ENCODE measurements at regions not wholly inside any gene's neighbourhood (a gene's known extent, or its start where the extent isn't known, plus 50 kb on each side); places are given as distances from the start of the nearest gene placed in this dataset.

DNA sequence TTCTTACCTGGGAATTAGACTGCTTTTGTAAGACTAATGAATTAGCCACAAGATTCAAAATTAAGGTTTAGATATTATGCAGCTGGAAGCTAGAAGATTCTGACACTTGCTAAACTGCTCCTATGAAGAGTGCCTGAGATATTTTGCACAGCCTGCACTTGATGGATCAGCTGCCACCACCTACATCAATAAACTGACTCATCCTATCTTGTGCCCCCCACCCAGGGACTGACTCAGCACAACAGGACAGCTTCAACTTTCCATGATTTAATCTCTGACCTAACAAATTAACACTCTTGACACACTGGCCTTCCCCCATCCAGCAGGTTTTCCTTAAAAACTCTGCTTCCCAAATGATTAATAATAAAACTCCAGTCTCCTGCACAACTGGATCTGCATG lies 1072.3 kb downstream of the CDY2B start:
- Histone ChIP-seq H3K27ac (ENCODE audit: low read depth, low read length, poor library complexity, severe bottlenecking) (no peak overlapping the region), H3K9me3 (ENCODE audit: low read length) (no peaks in the 10 kb centered on the region), H2AFZ (ENCODE audit: low read length) (no peak overlapping the region), H3K36me3 (ENCODE audit: insufficient read depth, low read length) (no peaks in the 10 kb centered on the region), H3K4me3 (ENCODE audit: low read depth, low read length, poor library complexity, severe bottlenecking) (no peak overlapping the region), H3K4me2 (ENCODE audit: low read length) (no peak overlapping the region), H3K4me1 (ENCODE audit: insufficient read depth, low read length, poor library complexity, severe bottlenecking) (no peaks in the 10 kb centered on the region), H3K9me2 (ENCODE audit: insufficient read depth, low read length) (no peaks in the 10 kb centered on the region), H4K20me1 (ENCODE audit: insufficient read depth, low read length) (no peaks in the 10 kb centered on the region), H3K79me2 (ENCODE audit: insufficient read depth, low read depth, low read length) (no peaks in the 10 kb centered on the region)
- CTCF ChIA-PET (ENCODE audit: unreplicated experiment), result no interaction called here
- POLR2A ChIA-PET, result no interaction called here
- BruUV-seq (replicated peaks), result no TSS peak
- TF ChIP-seq, protein P1, sequence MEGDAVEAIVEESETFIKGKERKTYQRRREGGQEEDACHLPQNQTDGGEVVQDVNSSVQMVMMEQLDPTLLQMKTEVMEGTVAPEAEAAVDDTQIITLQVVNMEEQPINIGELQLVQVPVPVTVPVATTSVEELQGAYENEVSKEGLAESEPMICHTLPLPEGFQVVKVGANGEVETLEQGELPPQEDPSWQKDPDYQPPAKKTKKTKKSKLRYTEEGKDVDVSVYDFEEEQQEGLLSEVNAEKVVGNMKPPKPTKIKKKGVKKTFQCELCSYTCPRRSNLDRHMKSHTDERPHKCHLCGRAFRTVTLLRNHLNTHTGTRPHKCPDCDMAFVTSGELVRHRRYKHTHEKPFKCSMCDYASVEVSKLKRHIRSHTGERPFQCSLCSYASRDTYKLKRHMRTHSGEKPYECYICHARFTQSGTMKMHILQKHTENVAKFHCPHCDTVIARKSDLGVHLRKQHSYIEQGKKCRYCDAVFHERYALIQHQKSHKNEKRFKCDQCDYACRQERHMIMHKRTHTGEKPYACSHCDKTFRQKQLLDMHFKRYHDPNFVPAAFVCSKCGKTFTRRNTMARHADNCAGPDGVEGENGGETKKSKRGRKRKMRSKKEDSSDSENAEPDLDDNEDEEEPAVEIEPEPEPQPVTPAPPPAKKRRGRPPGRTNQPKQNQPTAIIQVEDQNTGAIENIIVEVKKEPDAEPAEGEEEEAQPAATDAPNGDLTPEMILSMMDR (conservative IDR thresholded peaks at IDR 0.05; ENCODE audit: low read length), result no peak
- TF ChIP-seq EZH2phosphoT487 (IDR thresholded peaks at IDR 0.05; ENCODE audit: borderline replicate concordance, low read depth, low read length), result no peak
- intact Hi-C loops (cut with micrococcal nuclease; ENCODE audit: unreplicated experiment), result no loop called here
- DNase-seq (ENCODE audit: low spot score), result no peak
